CD4-positive, alpha-beta T cell treated with Interferon alpha-2 for 1 hour (primary cell): ENCODE measurements at regions not wholly inside any gene's neighbourhood (a gene's known extent, or its start where the extent isn't known, plus 50 kb on each side); places are given as distances from the start of the nearest gene placed in this dataset.

ENCODE experiments used
- DNase-seq, 2 donors: peaks; one replicate each; pipeline ENCODE4 v3.0.0-alpha.2; 2020 to 2022

- DNase-seq: no peak
These were observed 239.3 kb downstream of the LMO4 start for GRCh38 chr1:87568005-87568404.

- DNase-seq: no peak
These were observed 240.2 kb downstream of the LMO4 start for GRCh38 chr1:87568911-87569310.

- no peak for DNase-seq
These were observed 243.3 kb downstream of the LMO4 start for GRCh38 chr1:87572008-87572407.

GRCh38 chr1:87572891-87573290 lies 244.2 kb downstream of the LMO4 start:
- no peak for DNase-seq

GRCh38 chr1:87575528-87575927 lies 246.8 kb downstream of the LMO4 start:
- DNase-seq: no peak

GRCh38 chr1:87578464-87578863 lies 249.8 kb downstream of the LMO4 start:
- no peak for DNase-seq

- no peak for DNase-seq
These were observed 254.8 kb downstream of the LMO4 start for GRCh38 chr1:87583459-87583858.

GRCh38 chr1:87584586-87584985 lies 255.9 kb downstream of the LMO4 start:
- DNase-seq: no peak

GRCh38 chr1:87586501-87586900 lies 257.8 kb downstream of the LMO4 start:
- no peak for DNase-seq

- no peak for DNase-seq
These were observed 259.8 kb downstream of the LMO4 start for GRCh38 chr1:87588495-87588894.

- no peak for DNase-seq
These were observed 262.8 kb downstream of the LMO4 start for GRCh38 chr1:87591492-87591891.

GRCh38 chr1:87592156-87592555 lies 263.5 kb downstream of the LMO4 start:
- DNase-seq: no peak

GRCh38 chr1:87594736-87595383 lies 266.2 kb downstream of the LMO4 start:
- DNase-seq: no peak

- no peak for DNase-seq
These were observed 266.7 kb downstream of the LMO4 start for GRCh38 chr1:87595384-87595781.

GRCh38 chr1:87598429-87598828 lies 269.7 kb downstream of the LMO4 start:
- DNase-seq: no peak

GRCh38 chr1:87599569-87599968 lies 270.9 kb downstream of the LMO4 start:
- DNase-seq: no peak

- no peak for DNase-seq
These were observed 271.6 kb downstream of the LMO4 start for GRCh38 chr1:87600055-87600850.

GRCh38 chr1:87600854-87601253 lies 272.2 kb downstream of the LMO4 start:
- no peak for DNase-seq

GRCh38 chr1:87603626-87604025 lies 274.9 kb downstream of the LMO4 start:
- no peak for DNase-seq

GRCh38 chr1:87612956-87613355 lies 284.3 kb downstream of the LMO4 start:
- DNase-seq: no peak

- DNase-seq: no peak
These were observed 286.8 kb downstream of the LMO4 start for GRCh38 chr1:87615491-87615890.

- DNase-seq: no peak
These were observed 287.2 kb downstream of the LMO4 start for GRCh38 chr1:87615901-87616300.

- DNase-seq: no peak
These were observed 292.1 kb downstream of the LMO4 start for GRCh38 chr1:87620807-87621206.

GRCh38 chr1:87629673-87630072 lies 301.0 kb downstream of the LMO4 start:
- no peak for DNase-seq

- no peak for DNase-seq
These were observed 303.6 kb downstream of the LMO4 start for GRCh38 chr1:87632232-87632631.
